ENCODE measurements at regions not wholly inside any gene's neighbourhood (a gene's known extent, or its start where the extent isn't known, plus 50 kb on each side); places are given as distances from the start of the nearest gene placed in this dataset.

DNA sequence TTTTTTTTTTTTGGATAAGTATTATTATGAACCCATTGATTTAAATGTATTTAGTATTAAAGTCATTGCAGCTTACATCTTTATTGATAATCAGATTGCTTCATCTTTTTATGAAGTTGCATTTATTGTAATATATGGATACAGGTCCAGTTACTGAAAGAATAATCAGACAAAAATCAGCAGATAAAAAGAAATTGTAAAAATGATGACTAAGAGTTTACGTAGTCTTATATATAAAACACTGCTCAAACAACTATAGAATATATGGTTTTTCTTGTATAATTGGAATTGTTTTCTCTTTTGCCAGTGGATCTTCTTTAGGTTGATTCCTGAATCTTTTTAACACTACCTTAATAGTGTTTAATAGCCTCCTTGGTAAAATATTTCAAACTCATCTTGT is 378.3 kb downstream of the DUSP6 start:
- H3K4me3 ChIP-seq (ENCODE audit: low read depth, low read length) = no peak overlapping the region
- TF ChIP-seq CTCF (conservative IDR thresholded peaks at IDR 0.05; ENCODE audit: low read depth, low read length) = no peak
- no peak for DNase-seq (ENCODE audit: low read depth)

DNA sequence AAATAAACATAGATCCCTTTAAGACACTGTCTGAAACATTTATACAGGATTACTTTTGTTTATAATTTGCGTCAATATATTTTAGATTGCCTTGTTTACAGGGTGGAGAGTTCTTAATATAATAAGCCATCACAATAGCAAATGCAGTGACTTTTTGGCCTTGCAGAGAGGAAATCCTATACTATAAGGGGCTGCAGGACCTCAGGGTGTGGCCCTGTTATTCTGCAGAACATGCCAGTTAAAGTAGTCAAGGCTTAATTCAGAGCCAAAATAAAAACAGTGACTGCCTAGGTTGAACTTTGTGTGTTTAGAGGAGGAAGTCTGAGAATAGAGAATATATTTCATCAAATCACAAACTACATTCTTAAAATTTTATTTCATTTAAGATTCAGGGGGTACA is 381.6 kb downstream of the DUSP6 start:
- H3K4me3 ChIP-seq (ENCODE audit: low read depth, low read length) = no peak overlapping the region
- DNase-seq (ENCODE audit: low read depth) = no peak
- no peak for TF ChIP-seq CTCF (conservative IDR thresholded peaks at IDR 0.05; ENCODE audit: low read depth, low read length)

GRCh38 chr12:88969127-88969526 is 383.2 kb downstream of the DUSP6 start:
- TF ChIP-seq CTCF (conservative IDR thresholded peaks at IDR 0.05; ENCODE audit: low read depth, low read length) = no peak
- DNase-seq (ENCODE audit: low read depth) = no peak
- H3K4me3 ChIP-seq (ENCODE audit: low read depth, low read length) = no peak overlapping the region

GRCh38 chr12:88960213-88960878 is 380.1 kb upstream of the KITLG start:
- H3K4me3 ChIP-seq (ENCODE audit: low read depth, low read length) = no peak overlapping the region
- TF ChIP-seq CTCF (conservative IDR thresholded peaks at IDR 0.05; ENCODE audit: low read depth, low read length) = no peak
- DNase-seq (ENCODE audit: low read depth) = peak; percentile 55

DNA sequence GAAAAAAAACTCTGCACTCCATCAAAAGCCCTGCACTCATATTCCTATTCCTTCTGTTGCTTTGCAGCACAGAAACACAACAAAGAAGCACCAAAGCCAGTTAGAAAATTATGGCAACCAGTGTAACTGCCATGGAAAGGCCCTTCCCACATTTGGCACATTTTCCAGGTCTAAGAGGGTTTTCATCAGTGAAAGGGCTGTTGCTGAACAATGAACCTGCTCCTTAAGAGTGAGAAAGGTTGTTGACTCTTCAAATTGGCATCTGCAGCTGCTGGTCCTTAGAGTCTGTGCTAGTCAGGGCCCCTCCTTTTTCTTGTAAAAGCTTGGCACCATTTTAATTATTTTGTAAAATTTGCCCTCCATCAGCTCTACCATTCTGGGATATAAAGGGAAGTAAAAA is 378.7 kb upstream of the KITLG start:
- TF ChIP-seq CTCF (conservative IDR thresholded peaks at IDR 0.05; ENCODE audit: low read depth, low read length) = no peak
- no peak overlapping the region for H3K4me3 ChIP-seq (ENCODE audit: low read depth, low read length)
- no peak for DNase-seq (ENCODE audit: low read depth)

- H3K4me3 ChIP-seq (ENCODE audit: low read depth, low read length) = no peak overlapping the region
- no peak for TF ChIP-seq CTCF (conservative IDR thresholded peaks at IDR 0.05; ENCODE audit: low read depth, low read length)
- no peak for DNase-seq (ENCODE audit: low read depth)
Observed at GRCh38 chr12:88958153-88958552, 377.9 kb upstream of the KITLG start.

- no peak for DNase-seq (ENCODE audit: low read depth)
- TF ChIP-seq CTCF (conservative IDR thresholded peaks at IDR 0.05; ENCODE audit: low read depth, low read length) = no peak
- no peak overlapping the region for H3K4me3 ChIP-seq (ENCODE audit: low read depth, low read length)
Observed at GRCh38 chr12:88957358-88957757, 377.1 kb upstream of the KITLG start.
